H1 (cell line): ENCODE measurements at regions not wholly inside any gene's neighbourhood (a gene's known extent, or its start where the extent isn't known, plus 50 kb on each side); places are given as distances from the start of the nearest gene placed in this dataset.

Source experiments
- EZH2 ChIP-seq: fragments of 200-600 bp; sonication (generic); IDR thresholded peaks from 2 replicates; pipeline ENCODE4 v1.7.1; 2012; ENCODE audit warnings: low read depth, mild to moderate bottlenecking, moderate library complexity, low read length, inconsistent platforms; ENCODE audit not compliant: severe bottlenecking
- GTF2F1 ChIP-seq: IDR thresholded peaks from 2 replicates; pipeline ENCODE4 v1.6.1; 2012; ENCODE audit warnings: low read depth, low read length, improper control_type of control experiment, borderline replicate concordance
- HDAC6 ChIP-seq: IDR thresholded peaks from one replicate; pipeline ENCODE4 v1.7.1; 2012; ENCODE audit warnings: low read depth, mild to moderate bottlenecking, inconsistent platforms, low read length, moderate library complexity
- PHF8 ChIP-seq: fragments of 200-600 bp; sonication (generic); conservative IDR thresholded peaks from 2 replicates; pipeline ENCODE4 v1.7.1; 2012; ENCODE audit warnings: low read depth, mild to moderate bottlenecking, inconsistent platforms, low read length, moderate library complexity
- POLR2A ChIP-seq, 2 experiments: IDR thresholded peaks; 1 replicate in 1 of 2; 2 replicates in 1 of 2; pipeline ENCODE4 v1.6.1; 2011; ENCODE audit warnings: low read depth in 2 of 2, low read length in 2 of 2, mild to moderate bottlenecking in 2 of 2; ENCODE audit errors: control extremely low read depth in 1 of 2
- POLR2AphosphoS5 ChIP-seq: IDR thresholded peaks from 2 replicates; pipeline ENCODE4 v1.6.1; 2011; ENCODE audit warnings: low read depth, low read length
- RAD21 ChIP-seq, 2 experiments: IDR thresholded peaks in 1 of 2; conservative IDR thresholded peaks in 1 of 2; 2 replicates each; pipeline ENCODE4 v1.6.1; 2011; ENCODE audit warnings: low read depth in 2 of 2, low read length in 2 of 2, improper control_type of control experiment in 1 of 2, inconsistent platforms in 1 of 2, mild to moderate bottlenecking in 1 of 2, moderate library complexity in 1 of 2
- SIRT6 ChIP-seq: IDR thresholded peaks from one replicate; pipeline ENCODE4 v1.7.1; 2012; ENCODE audit warnings: low read length, inconsistent platforms
- TAF1 ChIP-seq: IDR thresholded peaks from 2 replicates; pipeline ENCODE4 v1.6.1; 2011; ENCODE audit warnings: mild to moderate bottlenecking, low read depth, low read length
- TEAD4 ChIP-seq: IDR thresholded peaks from 2 replicates; pipeline ENCODE4 v1.6.1; 2012; ENCODE audit warnings: low read depth, low read length, inconsistent platforms, mixed read lengths
- ZNF274 ChIP-seq: IDR thresholded peaks from 2 replicates; pipeline ENCODE4 v1.7.0; 2012; ENCODE audit warnings: low read length, borderline replicate concordance; ENCODE audit errors: extremely low read depth
- TF ChIP-seq, protein P1 (sequence below), 3 experiments: IDR thresholded peaks; 1 replicate in 2 of 3; 2 replicates in 1 of 3; pipeline versions ENCODE4 v1.5.1 to v1.6.1; 2011; ENCODE audit warnings: low read length in 3 of 3, mild to moderate bottlenecking in 3 of 3, inconsistent platforms in 2 of 3, low read depth in 1 of 3, moderate library complexity in 1 of 3; ENCODE audit not compliant: insufficient read depth in 1 of 3; ENCODE audit errors: control extremely low read depth in 1 of 3
- TF ChIP-seq, protein P2 (sequence below): IDR thresholded peaks from 2 replicates; pipeline ENCODE4 v1.6.1; 2011; ENCODE audit warnings: low read length, improper control_type of control experiment

DNA sequence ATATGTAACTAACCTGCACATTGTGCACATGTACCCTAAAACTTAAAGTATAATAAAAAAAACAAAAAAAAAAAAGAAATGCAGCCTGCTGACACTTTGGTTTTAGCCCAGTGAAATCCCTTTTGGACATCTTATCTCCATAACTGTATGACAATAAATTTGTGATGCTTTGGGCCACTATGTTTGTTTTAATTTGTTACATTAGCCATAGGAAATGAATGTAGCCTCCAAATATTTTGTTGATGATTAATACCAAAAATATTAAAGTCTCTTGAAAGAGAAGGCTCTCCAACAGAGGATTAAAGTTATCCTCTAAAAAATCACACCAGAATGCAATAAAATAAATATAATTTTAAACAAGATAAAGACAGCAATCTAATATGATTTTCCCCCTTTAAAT is 852.7 kb upstream of the SLIT2 start:
- no peak for TF ChIP-seq EZH2
- TF ChIP-seq, protein P1, sequence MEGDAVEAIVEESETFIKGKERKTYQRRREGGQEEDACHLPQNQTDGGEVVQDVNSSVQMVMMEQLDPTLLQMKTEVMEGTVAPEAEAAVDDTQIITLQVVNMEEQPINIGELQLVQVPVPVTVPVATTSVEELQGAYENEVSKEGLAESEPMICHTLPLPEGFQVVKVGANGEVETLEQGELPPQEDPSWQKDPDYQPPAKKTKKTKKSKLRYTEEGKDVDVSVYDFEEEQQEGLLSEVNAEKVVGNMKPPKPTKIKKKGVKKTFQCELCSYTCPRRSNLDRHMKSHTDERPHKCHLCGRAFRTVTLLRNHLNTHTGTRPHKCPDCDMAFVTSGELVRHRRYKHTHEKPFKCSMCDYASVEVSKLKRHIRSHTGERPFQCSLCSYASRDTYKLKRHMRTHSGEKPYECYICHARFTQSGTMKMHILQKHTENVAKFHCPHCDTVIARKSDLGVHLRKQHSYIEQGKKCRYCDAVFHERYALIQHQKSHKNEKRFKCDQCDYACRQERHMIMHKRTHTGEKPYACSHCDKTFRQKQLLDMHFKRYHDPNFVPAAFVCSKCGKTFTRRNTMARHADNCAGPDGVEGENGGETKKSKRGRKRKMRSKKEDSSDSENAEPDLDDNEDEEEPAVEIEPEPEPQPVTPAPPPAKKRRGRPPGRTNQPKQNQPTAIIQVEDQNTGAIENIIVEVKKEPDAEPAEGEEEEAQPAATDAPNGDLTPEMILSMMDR (IDR thresholded peaks at IDR 0.05; ENCODE audit: control extremely low read depth in 1 of 3, insufficient read depth in 1 of 3, low read depth in 1 of 3, low read length in 3 of 3) = no peak
- TF ChIP-seq, protein P2, sequence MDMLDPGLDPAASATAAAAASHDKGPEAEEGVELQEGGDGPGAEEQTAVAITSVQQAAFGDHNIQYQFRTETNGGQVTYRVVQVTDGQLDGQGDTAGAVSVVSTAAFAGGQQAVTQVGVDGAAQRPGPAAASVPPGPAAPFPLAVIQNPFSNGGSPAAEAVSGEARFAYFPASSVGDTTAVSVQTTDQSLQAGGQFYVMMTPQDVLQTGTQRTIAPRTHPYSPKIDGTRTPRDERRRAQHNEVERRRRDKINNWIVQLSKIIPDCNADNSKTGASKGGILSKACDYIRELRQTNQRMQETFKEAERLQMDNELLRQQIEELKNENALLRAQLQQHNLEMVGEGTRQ = no peak
- TF ChIP-seq RAD21 (IDR thresholded peaks at IDR 0.05 in 1 of 2, conservative IDR thresholded peaks at IDR 0.05 in 1 of 2; ENCODE audit: low read depth in 2 of 2, low read length in 2 of 2) = no peak
- TF ChIP-seq POLR2AphosphoS5 = no peak
- TF ChIP-seq TAF1 = no peak
- TF ChIP-seq ZNF274 = no peak
- no peak for TF ChIP-seq POLR2A (IDR thresholded peaks at IDR 0.05; ENCODE audit: control extremely low read depth in 1 of 2, low read depth in 2 of 2, low read length in 2 of 2)
- no peak for TF ChIP-seq PHF8
- no peak for TF ChIP-seq GTF2F1
- TF ChIP-seq HDAC6 = no peak
- TF ChIP-seq SIRT6 = no peak
- no peak for TF ChIP-seq TEAD4
